Caco-2 (cell line): ENCODE measurements at regions not wholly inside any gene's neighbourhood (a gene's known extent, or its start where the extent isn't known, plus 50 kb on each side); places are given as distances from the start of the nearest gene placed in this dataset.

ENCODE experiments used
- BruUV-seq: library from RNA; stranded (reverse); fragments of 400-500 nt; replicated peaks from 2 replicates; lab custom pipeline; 2021; lab: Mats Ljungman, UMichigan
- CTCF ChIA-PET: fragments of 300-600 bp; sonication (Branson Sonifier 250); formaldehyde crosslinking; loops from one replicate; lab custom pipeline; 2022; ENCODE audit warnings: antibody characterized with exemption; lab: Charles Lee
- POLR2A ChIA-PET: fragments of 300-600 bp; sonication (Branson Sonifier 250); formaldehyde crosslinking; loops from one replicate; lab custom pipeline; 2022; ENCODE audit warnings: antibody characterized with exemption; lab: Charles Lee
- DNase-seq, 2 experiments: peaks; one replicate each; pipeline versions ENCODE4 v3.0.0 to v3.0.0-alpha.2; 2020 to 2022
- H3K27me3 ChIP-seq: replicated peaks from 2 replicates; pipeline ENCODE4 v1.6.0; 2011; ENCODE audit warnings: low read length; ENCODE audit not compliant: control insufficient read depth, insufficient read depth
- H3K36me3 ChIP-seq: 2 replicates; pipeline ENCODE4 v1.5.1; 2011; ENCODE audit warnings: low read length; ENCODE audit not compliant: control insufficient read depth, insufficient read depth
- H3K4me1 ChIP-seq: fragments of 250-450 bp; sonication (Bioruptor Pico); 2 replicates; pipeline ENCODE4 v1.5.1; 2020; ENCODE audit warnings: mild to moderate bottlenecking
- H3K4me3 ChIP-seq: 2 replicates; pipeline ENCODE4 v1.5.1; 2011; ENCODE audit warnings: low read depth, mild to moderate bottlenecking, control low read depth, low read length
- H3K9me3 ChIP-seq: fragments of 250-450 bp; sonication (Bioruptor Pico); 2 replicates; pipeline ENCODE4 v1.5.1; 2020; ENCODE audit warnings: mild to moderate bottlenecking, moderate library complexity
- H3K27ac Mint-ChIP-seq: one replicate; pipeline ENCODE4 v1.8.0; 2022; ENCODE audit warnings: mixed read lengths; ENCODE audit not compliant: unreplicated experiment
- H3K27me3 Mint-ChIP-seq: one replicate; pipeline ENCODE4 v1.8.0; 2022; ENCODE audit warnings: mixed read lengths; ENCODE audit not compliant: insufficient read depth, unreplicated experiment
- H3K36me3 Mint-ChIP-seq: one replicate; pipeline ENCODE4 v1.8.0; 2022; ENCODE audit warnings: mild to moderate bottlenecking, mixed read lengths; ENCODE audit not compliant: insufficient read depth, unreplicated experiment
- H3K4me1 Mint-ChIP-seq: one replicate; pipeline ENCODE4 v1.8.0; 2022; ENCODE audit warnings: low read depth, mixed read lengths; ENCODE audit not compliant: unreplicated experiment
- H3K4me3 Mint-ChIP-seq: one replicate; pipeline ENCODE4 v1.8.0; 2022; ENCODE audit warnings: mild to moderate bottlenecking, moderate library complexity, mixed read lengths; ENCODE audit not compliant: unreplicated experiment
- H3K9me3 Mint-ChIP-seq: one replicate; pipeline ENCODE4 v1.8.0; 2022; ENCODE audit warnings: mixed read lengths; ENCODE audit not compliant: unreplicated experiment
- intact Hi-C: fragments of 100-400 bp; cut with micrococcal nuclease; formaldehyde crosslinking; loops from one replicate; pipeline ENCODE4 v1.10.0; 2022; ENCODE audit not compliant: unreplicated experiment
- TF ChIP-seq, protein P1 (sequence below), 2 experiments: fragments of 200-600 bp in 1 of 2; IDR thresholded peaks; 1 replicate in 1 of 2; 2 replicates in 1 of 2; pipeline versions ENCODE4 v1.5.1 to v1.8.0; 2011 to 2022; ENCODE audit warnings: antibody characterized with exemption in 1 of 2, control low read depth in 1 of 2, inconsistent platforms in 1 of 2, low read depth in 1 of 2, low read length in 1 of 2, mild to moderate bottlenecking in 1 of 2, moderate library complexity in 1 of 2; ENCODE audit not compliant: insufficient read depth in 1 of 2, severe bottlenecking in 1 of 2, unreplicated experiment in 1 of 2

DNA sequence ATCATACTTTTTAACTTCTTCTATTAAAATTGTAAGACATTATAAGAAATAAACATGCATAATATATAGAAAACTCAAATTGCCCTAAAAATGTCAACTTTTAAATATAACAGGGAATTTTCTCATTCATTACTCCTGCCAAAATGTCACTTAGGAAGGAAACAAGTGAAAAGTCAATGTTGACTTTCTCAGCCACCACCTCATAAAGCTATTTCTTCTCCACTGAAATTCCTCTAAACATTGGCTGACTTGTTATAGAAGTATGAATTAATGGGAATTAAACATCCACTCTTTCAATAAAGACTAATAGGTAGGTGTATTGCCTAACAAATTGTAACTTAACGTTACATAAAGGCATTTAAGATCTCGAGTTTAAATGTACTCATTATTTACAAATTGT is 499.7 kb upstream of the SYT4 start:
- H3K36me3 Mint-ChIP-seq, result no peaks in the 10 kb centered on the region
- Histone ChIP-seq H3K36me3 (no peaks in the 10 kb centered on the region), H3K27me3 (no peaks in the 10 kb centered on the region), H3K4me1 (no peaks in the 10 kb centered on the region), H3K9me3 (no peaks in the 10 kb centered on the region), H3K4me3 (no peak overlapping the region)
- H3K4me3 Mint-ChIP-seq, result no peak overlapping the region
- no peaks in the 10 kb centered on the region for H3K27me3 Mint-ChIP-seq
- intact Hi-C loops, result no loop called here
- ChIA-PET POLR2A (no interaction called here), CTCF (no interaction called here)
- BruUV-seq, result no TSS peak
- no peaks in the 10 kb centered on the region for H3K4me1 Mint-ChIP-seq
- H3K9me3 Mint-ChIP-seq, result no peaks in the 10 kb centered on the region
- H3K27ac Mint-ChIP-seq, result no peak overlapping the region
- TF ChIP-seq, protein P1, sequence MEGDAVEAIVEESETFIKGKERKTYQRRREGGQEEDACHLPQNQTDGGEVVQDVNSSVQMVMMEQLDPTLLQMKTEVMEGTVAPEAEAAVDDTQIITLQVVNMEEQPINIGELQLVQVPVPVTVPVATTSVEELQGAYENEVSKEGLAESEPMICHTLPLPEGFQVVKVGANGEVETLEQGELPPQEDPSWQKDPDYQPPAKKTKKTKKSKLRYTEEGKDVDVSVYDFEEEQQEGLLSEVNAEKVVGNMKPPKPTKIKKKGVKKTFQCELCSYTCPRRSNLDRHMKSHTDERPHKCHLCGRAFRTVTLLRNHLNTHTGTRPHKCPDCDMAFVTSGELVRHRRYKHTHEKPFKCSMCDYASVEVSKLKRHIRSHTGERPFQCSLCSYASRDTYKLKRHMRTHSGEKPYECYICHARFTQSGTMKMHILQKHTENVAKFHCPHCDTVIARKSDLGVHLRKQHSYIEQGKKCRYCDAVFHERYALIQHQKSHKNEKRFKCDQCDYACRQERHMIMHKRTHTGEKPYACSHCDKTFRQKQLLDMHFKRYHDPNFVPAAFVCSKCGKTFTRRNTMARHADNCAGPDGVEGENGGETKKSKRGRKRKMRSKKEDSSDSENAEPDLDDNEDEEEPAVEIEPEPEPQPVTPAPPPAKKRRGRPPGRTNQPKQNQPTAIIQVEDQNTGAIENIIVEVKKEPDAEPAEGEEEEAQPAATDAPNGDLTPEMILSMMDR (IDR thresholded peaks at IDR 0.05; ENCODE audit: insufficient read depth in 1 of 2, low read depth in 1 of 2, low read length in 1 of 2, severe bottlenecking in 1 of 2, unreplicated experiment in 1 of 2), result no peak
- DNase-seq, result no peak

DNA sequence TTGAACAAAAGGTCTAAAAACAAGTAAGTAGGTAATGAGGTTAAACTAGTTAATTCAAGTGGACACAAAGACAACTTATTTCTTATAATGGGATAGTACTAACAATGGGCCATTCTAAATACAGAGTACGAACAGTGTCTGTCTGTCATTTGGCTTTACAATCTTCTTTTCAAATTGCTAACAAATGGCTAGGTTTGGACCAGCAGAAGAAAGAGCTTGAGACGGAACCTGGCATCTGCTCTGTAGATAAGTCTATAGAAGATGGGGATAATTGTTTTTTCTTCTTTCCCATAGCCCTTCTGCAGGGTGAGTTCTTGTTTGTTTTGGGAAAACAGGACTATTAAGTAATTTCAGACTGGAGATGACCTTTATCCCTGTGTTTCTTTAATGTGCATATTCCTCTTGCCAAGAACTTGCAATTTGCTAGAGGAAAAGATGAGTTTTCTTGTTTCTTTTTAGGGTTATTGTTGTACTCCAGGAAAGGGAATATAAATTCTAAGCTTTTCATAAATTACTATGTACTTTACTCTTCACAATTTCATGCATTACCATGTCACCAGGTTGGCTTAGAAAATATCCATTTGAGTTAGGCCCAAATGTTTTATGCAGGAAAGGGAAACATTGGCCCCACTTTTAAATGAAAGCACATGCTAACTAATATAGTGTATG is 500.5 kb upstream of the SYT4 start:
- Histone ChIP-seq H3K9me3 (no peaks in the 10 kb centered on the region), H3K4me3 (no peak overlapping the region), H3K4me1 (no peaks in the 10 kb centered on the region), H3K27me3 (no peaks in the 10 kb centered on the region), H3K36me3 (no peaks in the 10 kb centered on the region)
- H3K36me3 Mint-ChIP-seq, result no peaks in the 10 kb centered on the region
- CTCF ChIA-PET, result no interaction called here
- intact Hi-C loops, result no loop called here
- no peak overlapping the region for H3K27ac Mint-ChIP-seq
- no peaks in the 10 kb centered on the region for H3K27me3 Mint-ChIP-seq
- H3K4me1 Mint-ChIP-seq, result no peaks in the 10 kb centered on the region
- BruUV-seq, result no TSS peak
- no peaks in the 10 kb centered on the region for H3K9me3 Mint-ChIP-seq
- TF ChIP-seq, protein P1 (IDR thresholded peaks at IDR 0.05; ENCODE audit: insufficient read depth in 1 of 2, low read depth in 1 of 2, low read length in 1 of 2, severe bottlenecking in 1 of 2, unreplicated experiment in 1 of 2), result no peak
- DNase-seq, result no peak
- no peak overlapping the region for H3K4me3 Mint-ChIP-seq
- POLR2A ChIA-PET, result no interaction called here

DNA sequence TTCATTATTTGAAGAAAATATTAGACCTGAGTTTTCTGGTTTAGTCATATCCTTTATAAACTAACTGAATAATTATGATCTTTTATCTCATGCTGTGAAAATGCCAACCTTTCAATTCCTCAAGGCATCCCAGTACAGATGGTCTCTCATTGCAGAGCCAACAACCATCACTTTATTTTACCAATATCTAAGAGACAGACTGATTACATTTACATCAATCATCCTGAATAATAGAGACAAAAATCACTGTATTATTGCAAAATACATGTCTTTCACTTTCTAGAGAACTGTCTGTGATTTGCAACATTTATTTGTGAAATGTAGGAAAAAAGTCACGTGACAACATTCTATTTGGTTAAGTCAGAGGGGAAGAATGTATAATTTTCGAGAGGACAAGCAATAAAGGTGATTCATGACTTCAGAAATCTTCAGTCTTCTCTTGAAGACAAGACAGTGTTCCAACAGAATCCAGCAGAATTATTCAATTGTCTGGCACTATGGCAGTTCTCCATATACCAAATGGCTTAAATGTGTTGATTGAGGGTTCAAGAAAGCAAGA is 503.6 kb upstream of the SYT4 start:
- no peaks in the 10 kb centered on the region for H3K9me3 ChIP-seq
- Mint-ChIP-seq H3K4me3 (no peak overlapping the region), H3K4me1 (no peaks in the 10 kb centered on the region), H3K36me3 (no peaks in the 10 kb centered on the region), H3K27ac (no peak overlapping the region), H3K9me3 (no peaks in the 10 kb centered on the region), H3K27me3 (no peaks in the 10 kb centered on the region)
- H3K4me3 ChIP-seq, result no peak overlapping the region
- POLR2A ChIA-PET, result no interaction called here
- no peak for DNase-seq
- TF ChIP-seq, protein P1 (IDR thresholded peaks at IDR 0.05; ENCODE audit: insufficient read depth in 1 of 2, low read depth in 1 of 2, low read length in 1 of 2, severe bottlenecking in 1 of 2, unreplicated experiment in 1 of 2), result no peak
- no peaks in the 10 kb centered on the region for H3K4me1 ChIP-seq
- H3K36me3 ChIP-seq, result no peaks in the 10 kb centered on the region
- no TSS peak for BruUV-seq
- CTCF ChIA-PET, result no interaction called here
- intact Hi-C loops, result no loop called here
- H3K27me3 ChIP-seq, result no peaks in the 10 kb centered on the region
